ENCODE measurements at regions not wholly inside any gene's neighbourhood (a gene's known extent, or its start where the extent isn't known, plus 50 kb on each side); places are given as distances from the start of the nearest gene placed in this dataset.
A peak's percentile ranks its signal among the peaks of the same experiment; 100 is the strongest.

DNA sequence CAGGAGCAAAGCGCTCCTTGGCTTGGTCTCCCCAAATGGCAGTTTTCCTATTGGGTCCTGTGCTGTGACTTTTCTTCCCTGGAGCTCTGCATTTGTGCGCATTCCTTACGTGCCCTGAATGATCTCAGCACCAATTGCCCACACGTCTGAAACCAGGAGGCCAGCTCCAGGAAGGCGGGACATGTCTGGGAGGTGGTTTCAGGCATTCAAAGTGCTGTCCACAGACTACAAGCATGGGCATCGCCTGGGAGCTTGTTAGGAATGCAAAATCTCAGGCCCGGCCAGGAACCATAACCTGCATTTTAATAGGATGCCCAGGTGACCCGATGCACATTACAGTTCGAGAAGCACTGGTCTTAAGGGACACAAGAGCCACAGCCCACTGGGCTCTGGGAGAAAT, 239.6 kb downstream of the ANKRD60 start (continued):
- TF ChIP-seq POLR2AphosphoS2 (conservative IDR thresholded peaks at IDR 0.05; ENCODE audit: low read length) (no peak), MAFK (IDR thresholded peaks at IDR 0.05; ENCODE audit: partially characterized antibody) (no peak), ZSCAN20 (CRISPR knock-in tag; IDR thresholded peaks at IDR 0.05) (no peak)

DNA sequence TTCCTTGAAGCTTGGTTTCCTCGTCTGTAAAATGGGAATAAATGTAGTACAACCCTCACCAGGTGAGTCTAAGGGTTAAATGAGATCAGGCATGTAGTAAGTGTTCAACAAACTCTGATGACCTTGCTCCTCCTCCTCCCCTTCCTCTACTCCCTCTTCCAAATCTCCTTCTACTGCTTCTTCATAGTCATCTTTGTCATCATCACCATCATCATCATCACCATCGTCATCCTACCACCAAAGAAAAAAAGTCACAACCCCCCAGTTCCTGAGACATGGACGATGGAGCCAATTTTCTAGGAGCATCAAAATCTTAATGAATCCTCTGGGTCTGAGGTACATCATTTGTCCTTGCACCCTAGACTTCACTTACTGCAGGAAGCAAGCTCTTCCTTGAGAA, 240.0 kb downstream of the ANKRD60 start:
- H3K4me2 ChIP-seq, result no peak overlapping the region
- DNase-seq (ENCODE audit: low read depth in 1 of 2, low spot score in 1 of 2), result no peak
- FAIRE-seq, result no peak
- ChIA-PET CTCF (no interaction called here), POLR2A (no interaction called here)
- H3K4me3 ChIP-seq, result no peak overlapping the region
- TF ChIP-seq GATA3 (IDR thresholded peaks at IDR 0.05; ENCODE audit: borderline replicate concordance), result no peak
- TF ChIP-seq, protein P1, sequence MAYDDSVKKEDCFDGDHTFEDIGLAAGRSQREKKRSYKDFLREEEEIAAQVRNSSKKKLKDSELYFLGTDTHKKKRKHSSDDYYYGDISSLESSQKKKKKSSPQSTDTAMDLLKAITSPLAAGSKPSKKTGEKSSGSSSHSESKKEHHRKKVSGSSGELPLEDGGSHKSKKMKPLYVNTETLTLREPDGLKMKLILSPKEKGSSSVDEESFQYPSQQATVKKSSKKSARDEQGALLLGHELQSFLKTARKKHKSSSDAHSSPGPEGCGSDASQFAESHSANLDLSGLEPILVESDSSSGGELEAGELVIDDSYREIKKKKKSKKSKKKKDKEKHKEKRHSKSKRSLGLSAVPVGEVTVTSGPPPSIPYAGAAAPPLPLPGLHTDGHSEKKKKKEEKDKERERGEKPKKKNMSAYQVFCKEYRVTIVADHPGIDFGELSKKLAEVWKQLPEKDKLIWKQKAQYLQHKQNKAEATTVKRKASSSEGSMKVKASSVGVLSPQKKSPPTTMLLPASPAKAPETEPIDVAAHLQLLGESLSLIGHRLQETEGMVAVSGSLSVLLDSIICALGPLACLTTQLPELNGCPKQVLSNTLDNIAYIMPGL (CRISPR knock-in tag; IDR thresholded peaks at IDR 0.05; ENCODE audit: borderline replicate concordance), result no peak
- TF ChIP-seq PHF8 (IDR thresholded peaks at IDR 0.05; ENCODE audit: borderline replicate concordance, low read depth), result no peak
- TF ChIP-seq CBX2 (IDR thresholded peaks at IDR 0.05; ENCODE audit: borderline replicate concordance, low read depth), result no peak
- no peak for TF ChIP-seq FOXS1 (CRISPR knock-in tag; IDR thresholded peaks at IDR 0.05)
- TF ChIP-seq, protein P2, sequence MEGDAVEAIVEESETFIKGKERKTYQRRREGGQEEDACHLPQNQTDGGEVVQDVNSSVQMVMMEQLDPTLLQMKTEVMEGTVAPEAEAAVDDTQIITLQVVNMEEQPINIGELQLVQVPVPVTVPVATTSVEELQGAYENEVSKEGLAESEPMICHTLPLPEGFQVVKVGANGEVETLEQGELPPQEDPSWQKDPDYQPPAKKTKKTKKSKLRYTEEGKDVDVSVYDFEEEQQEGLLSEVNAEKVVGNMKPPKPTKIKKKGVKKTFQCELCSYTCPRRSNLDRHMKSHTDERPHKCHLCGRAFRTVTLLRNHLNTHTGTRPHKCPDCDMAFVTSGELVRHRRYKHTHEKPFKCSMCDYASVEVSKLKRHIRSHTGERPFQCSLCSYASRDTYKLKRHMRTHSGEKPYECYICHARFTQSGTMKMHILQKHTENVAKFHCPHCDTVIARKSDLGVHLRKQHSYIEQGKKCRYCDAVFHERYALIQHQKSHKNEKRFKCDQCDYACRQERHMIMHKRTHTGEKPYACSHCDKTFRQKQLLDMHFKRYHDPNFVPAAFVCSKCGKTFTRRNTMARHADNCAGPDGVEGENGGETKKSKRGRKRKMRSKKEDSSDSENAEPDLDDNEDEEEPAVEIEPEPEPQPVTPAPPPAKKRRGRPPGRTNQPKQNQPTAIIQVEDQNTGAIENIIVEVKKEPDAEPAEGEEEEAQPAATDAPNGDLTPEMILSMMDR (IDR thresholded peaks at IDR 0.05), result no peak
- TF ChIP-seq, protein P3, sequence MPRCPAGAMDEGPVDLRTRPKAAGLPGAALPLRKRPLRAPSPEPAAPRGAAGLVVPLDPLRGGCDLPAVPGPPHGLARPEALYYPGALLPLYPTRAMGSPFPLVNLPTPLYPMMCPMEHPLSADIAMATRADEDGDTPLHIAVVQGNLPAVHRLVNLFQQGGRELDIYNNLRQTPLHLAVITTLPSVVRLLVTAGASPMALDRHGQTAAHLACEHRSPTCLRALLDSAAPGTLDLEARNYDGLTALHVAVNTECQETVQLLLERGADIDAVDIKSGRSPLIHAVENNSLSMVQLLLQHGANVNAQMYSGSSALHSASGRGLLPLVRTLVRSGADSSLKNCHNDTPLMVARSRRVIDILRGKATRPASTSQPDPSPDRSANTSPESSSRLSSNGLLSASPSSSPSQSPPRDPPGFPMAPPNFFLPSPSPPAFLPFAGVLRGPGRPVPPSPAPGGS (IDR thresholded peaks at IDR 0.05), result no peak
- TF ChIP-seq ZC3H11A (IDR thresholded peaks at IDR 0.05), result no peak
- no peak for TF ChIP-seq RFX5 (IDR thresholded peaks at IDR 0.05)
- no peak for TF ChIP-seq NR3C1 (IDR thresholded peaks at IDR 0.05)
- TF ChIP-seq RNF2 (IDR thresholded peaks at IDR 0.05; ENCODE audit: borderline replicate concordance, low read depth), result no peak
- no peak for TF ChIP-seq SMC3 (IDR thresholded peaks at IDR 0.05)
- no peak for TF ChIP-seq TP53 (CRISPR knock-in tag; IDR thresholded peaks at IDR 0.05)
- H3K4me1 ChIP-seq, result peaks cover 27% of the 10 kb centered on the region
- 71% methylated on average over 3 of the region's 3 CpGs for WGBS (ENCODE audit: missing lambda C conversion rate)
- peak overlapping the region in 1 of 2 experiments; percentile 13; a peak in 1 of 6 replicates for H3K27ac ChIP-seq
- ATAC-seq, result no peak
- no peaks in the 10 kb centered on the region for H3K9me3 ChIP-seq

DNA sequence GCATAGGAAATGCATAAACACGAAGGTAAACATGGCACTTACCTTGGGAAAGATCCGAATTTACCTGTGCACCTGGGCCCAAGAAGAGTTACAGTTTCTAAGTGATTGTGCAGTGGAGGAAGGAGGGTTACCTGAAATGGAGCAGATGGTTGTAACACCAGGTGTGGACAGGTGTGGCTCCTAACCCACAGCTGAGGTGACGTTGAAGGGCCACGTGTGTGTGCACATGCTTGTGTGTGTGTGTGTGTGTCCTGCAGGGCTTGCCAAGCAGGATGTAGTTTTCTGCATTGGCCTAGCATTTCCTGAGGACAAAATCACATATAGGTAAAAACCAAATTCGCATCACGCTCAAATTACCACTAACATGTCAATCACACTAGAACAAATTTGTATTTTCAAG, 240.8 kb downstream of the ANKRD60 start:
- ATAC-seq, result no peak
- CTCF ChIA-PET, result no interaction called here
- POLR2A ChIA-PET, result no interaction called here

More for the DNA sequence above, 240.8 kb downstream of the ANKRD60 start:
- H3K4me2 ChIP-seq, result no peak overlapping the region
- WGBS (ENCODE audit: missing lambda C conversion rate), result 75% methylated on average over 6 of the region's 6 CpGs
- peaks cover 27% of the 10 kb centered on the region for H3K4me1 ChIP-seq
- H3K4me3 ChIP-seq, result no peak overlapping the region
- H3K9me3 ChIP-seq, result no peaks in the 10 kb centered on the region
- no peak for FAIRE-seq
- TF ChIP-seq FOSL2 (IDR thresholded peaks at IDR 0.05) (no peak), FOSL2 (CRISPR knock-in tag; IDR thresholded peaks at IDR 0.05) (no peak), TP53 (CRISPR knock-in tag; IDR thresholded peaks at IDR 0.05) (no peak), POLR2AphosphoS2 (conservative IDR thresholded peaks at IDR 0.05; ENCODE audit: low read length) (no peak), TFCP2L1 (CRISPR knock-in tag; IDR thresholded peaks at IDR 0.05) (no peak), KDM5A (IDR thresholded peaks at IDR 0.05) (no peak)
- TF ChIP-seq, protein P4, sequence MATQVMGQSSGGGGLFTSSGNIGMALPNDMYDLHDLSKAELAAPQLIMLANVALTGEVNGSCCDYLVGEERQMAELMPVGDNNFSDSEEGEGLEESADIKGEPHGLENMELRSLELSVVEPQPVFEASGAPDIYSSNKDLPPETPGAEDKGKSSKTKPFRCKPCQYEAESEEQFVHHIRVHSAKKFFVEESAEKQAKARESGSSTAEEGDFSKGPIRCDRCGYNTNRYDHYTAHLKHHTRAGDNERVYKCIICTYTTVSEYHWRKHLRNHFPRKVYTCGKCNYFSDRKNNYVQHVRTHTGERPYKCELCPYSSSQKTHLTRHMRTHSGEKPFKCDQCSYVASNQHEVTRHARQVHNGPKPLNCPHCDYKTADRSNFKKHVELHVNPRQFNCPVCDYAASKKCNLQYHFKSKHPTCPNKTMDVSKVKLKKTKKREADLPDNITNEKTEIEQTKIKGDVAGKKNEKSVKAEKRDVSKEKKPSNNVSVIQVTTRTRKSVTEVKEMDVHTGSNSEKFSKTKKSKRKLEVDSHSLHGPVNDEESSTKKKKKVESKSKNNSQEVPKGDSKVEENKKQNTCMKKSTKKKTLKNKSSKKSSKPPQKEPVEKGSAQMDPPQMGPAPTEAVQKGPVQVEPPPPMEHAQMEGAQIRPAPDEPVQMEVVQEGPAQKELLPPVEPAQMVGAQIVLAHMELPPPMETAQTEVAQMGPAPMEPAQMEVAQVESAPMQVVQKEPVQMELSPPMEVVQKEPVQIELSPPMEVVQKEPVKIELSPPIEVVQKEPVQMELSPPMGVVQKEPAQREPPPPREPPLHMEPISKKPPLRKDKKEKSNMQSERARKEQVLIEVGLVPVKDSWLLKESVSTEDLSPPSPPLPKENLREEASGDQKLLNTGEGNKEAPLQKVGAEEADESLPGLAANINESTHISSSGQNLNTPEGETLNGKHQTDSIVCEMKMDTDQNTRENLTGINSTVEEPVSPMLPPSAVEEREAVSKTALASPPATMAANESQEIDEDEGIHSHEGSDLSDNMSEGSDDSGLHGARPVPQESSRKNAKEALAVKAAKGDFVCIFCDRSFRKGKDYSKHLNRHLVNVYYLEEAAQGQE (IDR thresholded peaks at IDR 0.05), result no peak
- H3K27ac ChIP-seq, result 0 out of 6 replicates have a peak overlapping the region, but pooled peaks of 1 of the 2 experiments have one; percentile 6
- DNase-seq (ENCODE audit: low read depth in 1 of 2, low spot score in 1 of 2), result no peak

All from A549 (cell line).